Ishikawa (cell line): ENCODE measurements at regions not wholly inside any gene's neighbourhood (a gene's known extent, or its start where the extent isn't known, plus 50 kb on each side); places are given as distances from the start of the nearest gene placed in this dataset.

Experiments
- CREB1 ChIP-seq: IDR thresholded peaks from 2 replicates; pipeline ENCODE4 v1.6.1; 2012; ENCODE audit warnings: low read depth
- EP300 ChIP-seq: IDR thresholded peaks from 2 replicates; pipeline ENCODE4 v1.6.1; 2012; ENCODE audit warnings: borderline replicate concordance
- NFIC ChIP-seq: IDR thresholded peaks from 2 replicates; pipeline ENCODE4 v1.6.1; 2012
- TAF1 ChIP-seq: IDR thresholded peaks from 2 replicates; pipeline ENCODE4 v1.6.1; 2012; ENCODE audit warnings: low read depth, mild to moderate bottlenecking
- TCF12 ChIP-seq: IDR thresholded peaks from 2 replicates; pipeline ENCODE4 v1.6.1; 2012; ENCODE audit warnings: low read depth
- TEAD4 ChIP-seq: IDR thresholded peaks from 2 replicates; pipeline ENCODE4 v1.6.1; 2012
- YY1 ChIP-seq: IDR thresholded peaks from 2 replicates; pipeline ENCODE4 v1.6.1; 2012; ENCODE audit warnings: low read depth
- TF ChIP-seq, protein P1 (sequence below): IDR thresholded peaks from 2 replicates; pipeline ENCODE4 v1.6.1; 2012; ENCODE audit warnings: low read depth, mild to moderate bottlenecking

DNA sequence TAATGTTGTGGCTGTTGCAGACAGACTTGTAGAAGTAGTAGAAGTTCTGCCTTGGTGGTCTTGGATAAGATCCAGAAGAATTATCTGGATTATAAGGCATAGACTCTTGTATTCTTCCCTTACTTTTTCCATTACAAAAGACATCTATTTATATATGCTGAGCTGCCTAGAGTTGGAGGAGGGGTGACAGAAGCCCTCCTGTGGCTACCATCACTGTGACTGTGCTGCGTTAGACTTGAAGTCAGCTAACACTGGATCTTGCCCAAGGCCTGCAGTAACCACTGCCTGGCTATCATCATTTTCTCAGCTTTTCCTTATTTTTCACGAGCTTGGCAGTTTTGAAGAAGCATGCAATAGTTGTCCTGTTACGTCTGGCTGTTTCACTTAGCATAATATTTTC lies 684.8 kb upstream of the BCHE start:
- TF ChIP-seq, protein P1, sequence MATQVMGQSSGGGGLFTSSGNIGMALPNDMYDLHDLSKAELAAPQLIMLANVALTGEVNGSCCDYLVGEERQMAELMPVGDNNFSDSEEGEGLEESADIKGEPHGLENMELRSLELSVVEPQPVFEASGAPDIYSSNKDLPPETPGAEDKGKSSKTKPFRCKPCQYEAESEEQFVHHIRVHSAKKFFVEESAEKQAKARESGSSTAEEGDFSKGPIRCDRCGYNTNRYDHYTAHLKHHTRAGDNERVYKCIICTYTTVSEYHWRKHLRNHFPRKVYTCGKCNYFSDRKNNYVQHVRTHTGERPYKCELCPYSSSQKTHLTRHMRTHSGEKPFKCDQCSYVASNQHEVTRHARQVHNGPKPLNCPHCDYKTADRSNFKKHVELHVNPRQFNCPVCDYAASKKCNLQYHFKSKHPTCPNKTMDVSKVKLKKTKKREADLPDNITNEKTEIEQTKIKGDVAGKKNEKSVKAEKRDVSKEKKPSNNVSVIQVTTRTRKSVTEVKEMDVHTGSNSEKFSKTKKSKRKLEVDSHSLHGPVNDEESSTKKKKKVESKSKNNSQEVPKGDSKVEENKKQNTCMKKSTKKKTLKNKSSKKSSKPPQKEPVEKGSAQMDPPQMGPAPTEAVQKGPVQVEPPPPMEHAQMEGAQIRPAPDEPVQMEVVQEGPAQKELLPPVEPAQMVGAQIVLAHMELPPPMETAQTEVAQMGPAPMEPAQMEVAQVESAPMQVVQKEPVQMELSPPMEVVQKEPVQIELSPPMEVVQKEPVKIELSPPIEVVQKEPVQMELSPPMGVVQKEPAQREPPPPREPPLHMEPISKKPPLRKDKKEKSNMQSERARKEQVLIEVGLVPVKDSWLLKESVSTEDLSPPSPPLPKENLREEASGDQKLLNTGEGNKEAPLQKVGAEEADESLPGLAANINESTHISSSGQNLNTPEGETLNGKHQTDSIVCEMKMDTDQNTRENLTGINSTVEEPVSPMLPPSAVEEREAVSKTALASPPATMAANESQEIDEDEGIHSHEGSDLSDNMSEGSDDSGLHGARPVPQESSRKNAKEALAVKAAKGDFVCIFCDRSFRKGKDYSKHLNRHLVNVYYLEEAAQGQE: no peak
- no peak for TF ChIP-seq TAF1
- TF ChIP-seq EP300: no peak
- TF ChIP-seq TCF12: no peak
- no peak for TF ChIP-seq YY1
- TF ChIP-seq NFIC: no peak
- TF ChIP-seq CREB1: no peak
- no peak for TF ChIP-seq TEAD4
